GM12878 (cell line): ENCODE measurements at regions not wholly inside any gene's neighbourhood (a gene's known extent, or its start where the extent isn't known, plus 50 kb on each side); places are given as distances from the start of the nearest gene placed in this dataset.

ENCODE experiments used
- BCL11A ChIP-seq: IDR thresholded peaks from 2 replicates; pipeline ENCODE4 v1.6.1; 2011; ENCODE audit warnings: low read depth, low read length
- CBX3 ChIP-seq: fragments of 200-600 bp; sonication (generic); IDR thresholded peaks from 2 replicates; pipeline ENCODE4 v1.6.1; 2016; ENCODE audit warnings: low read depth, borderline replicate concordance
- CHD1 ChIP-seq: IDR thresholded peaks from 2 replicates; pipeline ENCODE4 v1.6.1; 2012; ENCODE audit warnings: low read depth, low read length, improper control_type of control experiment
- E4F1 ChIP-seq: fragments of 450-650 bp; IDR thresholded peaks from 2 replicates; pipeline ENCODE4 v1.6.1; 2018; ENCODE audit warnings: borderline replicate concordance, mild to moderate bottlenecking; ENCODE audit not compliant: partially characterized antibody
- HDGF ChIP-seq: fragments of 450-650 bp; IDR thresholded peaks from 2 replicates; pipeline ENCODE4 v1.6.1; 2016; ENCODE audit warnings: antibody characterized with exemption
- JUNB ChIP-seq: IDR thresholded peaks from 2 replicates; pipeline ENCODE4 v1.6.1; 2016; ENCODE audit warnings: antibody characterized with exemption, mild to moderate bottlenecking
- NFYB ChIP-seq: IDR thresholded peaks from 2 replicates; pipeline ENCODE4 v1.6.1; 2011; ENCODE audit warnings: low read depth, mild to moderate bottlenecking, low read length, improper control_type of control experiment, moderate library complexity; ENCODE audit not compliant: insufficient read depth
- PAX5 ChIP-seq: IDR thresholded peaks from 2 replicates; pipeline ENCODE4 v1.6.1; 2011; ENCODE audit warnings: low read depth, low read length, borderline replicate concordance
- RUNX3 ChIP-seq: IDR thresholded peaks from 2 replicates; pipeline ENCODE4 v1.6.1; 2012; ENCODE audit warnings: low read length, inconsistent platforms
- STAT3 ChIP-seq: IDR thresholded peaks from 2 replicates; pipeline ENCODE4 v1.6.1; 2011; ENCODE audit warnings: low read depth, low read length, improper control_type of control experiment
- TBL1XR1 ChIP-seq: IDR thresholded peaks from 2 replicates; pipeline ENCODE4 v1.6.1; 2012; ENCODE audit warnings: low read depth, low read length, improper control_type of control experiment
- ZNF24 ChIP-seq: fragments of 450-650 bp; IDR thresholded peaks from 2 replicates; pipeline ENCODE4 v1.6.1; 2017; ENCODE audit warnings: antibody characterized with exemption, mild to moderate bottlenecking
- ZNF592 ChIP-seq: fragments of 450-650 bp; IDR thresholded peaks from 2 replicates; pipeline ENCODE4 v1.6.1; 2017; ENCODE audit warnings: mild to moderate bottlenecking, moderate library complexity
- TF ChIP-seq, protein P1 (sequence below): fragments of 450-650 bp; IDR thresholded peaks from 2 replicates; pipeline ENCODE4 v1.6.1; 2014; ENCODE audit warnings: mild to moderate bottlenecking
- TF ChIP-seq, protein P2 (sequence below): fragments of 450-650 bp; IDR thresholded peaks from 2 replicates; pipeline ENCODE4 v1.6.1; 2016; ENCODE audit warnings: mild to moderate bottlenecking, moderate library complexity, borderline replicate concordance
- TF ChIP-seq, protein P3 (sequence below): fragments of 450-650 bp; IDR thresholded peaks from 2 replicates; pipeline ENCODE4 v1.6.1; 2016; ENCODE audit warnings: mild to moderate bottlenecking

- no peak for TF ChIP-seq ZNF592
- TF ChIP-seq, protein P1, sequence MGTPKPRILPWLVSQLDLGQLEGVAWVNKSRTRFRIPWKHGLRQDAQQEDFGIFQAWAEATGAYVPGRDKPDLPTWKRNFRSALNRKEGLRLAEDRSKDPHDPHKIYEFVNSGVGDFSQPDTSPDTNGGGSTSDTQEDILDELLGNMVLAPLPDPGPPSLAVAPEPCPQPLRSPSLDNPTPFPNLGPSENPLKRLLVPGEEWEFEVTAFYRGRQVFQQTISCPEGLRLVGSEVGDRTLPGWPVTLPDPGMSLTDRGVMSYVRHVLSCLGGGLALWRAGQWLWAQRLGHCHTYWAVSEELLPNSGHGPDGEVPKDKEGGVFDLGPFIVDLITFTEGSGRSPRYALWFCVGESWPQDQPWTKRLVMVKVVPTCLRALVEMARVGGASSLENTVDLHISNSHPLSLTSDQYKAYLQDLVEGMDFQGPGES = no peak
- TF ChIP-seq PAX5 = peak; percentile 73; the same call in 1 of the 2 replicates
- TF ChIP-seq BCL11A = peak; percentile 85
- no peak for TF ChIP-seq HDGF
- no peak for TF ChIP-seq JUNB
- TF ChIP-seq CBX3 = no peak
- TF ChIP-seq, protein P2, sequence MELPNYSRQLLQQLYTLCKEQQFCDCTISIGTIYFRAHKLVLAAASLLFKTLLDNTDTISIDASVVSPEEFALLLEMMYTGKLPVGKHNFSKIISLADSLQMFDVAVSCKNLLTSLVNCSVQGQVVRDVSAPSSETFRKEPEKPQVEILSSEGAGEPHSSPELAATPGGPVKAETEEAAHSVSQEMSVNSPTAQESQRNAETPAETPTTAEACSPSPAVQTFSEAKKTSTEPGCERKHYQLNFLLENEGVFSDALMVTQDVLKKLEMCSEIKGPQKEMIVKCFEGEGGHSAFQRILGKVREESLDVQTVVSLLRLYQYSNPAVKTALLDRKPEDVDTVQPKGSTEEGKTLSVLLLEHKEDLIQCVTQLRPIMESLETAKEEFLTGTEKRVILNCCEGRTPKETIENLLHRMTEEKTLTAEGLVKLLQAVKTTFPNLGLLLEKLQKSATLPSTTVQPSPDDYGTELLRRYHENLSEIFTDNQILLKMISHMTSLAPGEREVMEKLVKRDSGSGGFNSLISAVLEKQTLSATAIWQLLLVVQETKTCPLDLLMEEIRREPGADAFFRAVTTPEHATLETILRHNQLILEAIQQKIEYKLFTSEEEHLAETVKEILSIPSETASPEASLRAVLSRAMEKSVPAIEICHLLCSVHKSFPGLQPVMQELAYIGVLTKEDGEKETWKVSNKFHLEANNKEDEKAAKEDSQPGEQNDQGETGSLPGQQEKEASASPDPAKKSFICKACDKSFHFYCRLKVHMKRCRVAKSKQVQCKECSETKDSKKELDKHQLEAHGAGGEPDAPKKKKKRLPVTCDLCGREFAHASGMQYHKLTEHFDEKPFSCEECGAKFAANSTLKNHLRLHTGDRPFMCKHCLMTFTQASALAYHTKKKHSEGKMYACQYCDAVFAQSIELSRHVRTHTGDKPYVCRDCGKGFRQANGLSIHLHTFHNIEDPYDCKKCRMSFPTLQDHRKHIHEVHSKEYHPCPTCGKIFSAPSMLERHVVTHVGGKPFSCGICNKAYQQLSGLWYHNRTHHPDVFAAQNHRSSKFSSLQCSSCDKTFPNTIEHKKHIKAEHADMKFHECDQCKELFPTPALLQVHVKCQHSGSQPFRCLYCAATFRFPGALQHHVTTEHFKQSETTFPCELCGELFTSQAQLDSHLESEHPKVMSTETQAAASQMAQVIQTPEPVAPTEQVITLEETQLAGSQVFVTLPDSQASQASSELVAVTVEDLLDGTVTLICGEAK = no peak
- no peak for TF ChIP-seq E4F1
- no peak for TF ChIP-seq CHD1
- TF ChIP-seq STAT3 = 0 out of 2 replicates have a peak, but pooled peaks have one; percentile 62
- TF ChIP-seq, protein P3, sequence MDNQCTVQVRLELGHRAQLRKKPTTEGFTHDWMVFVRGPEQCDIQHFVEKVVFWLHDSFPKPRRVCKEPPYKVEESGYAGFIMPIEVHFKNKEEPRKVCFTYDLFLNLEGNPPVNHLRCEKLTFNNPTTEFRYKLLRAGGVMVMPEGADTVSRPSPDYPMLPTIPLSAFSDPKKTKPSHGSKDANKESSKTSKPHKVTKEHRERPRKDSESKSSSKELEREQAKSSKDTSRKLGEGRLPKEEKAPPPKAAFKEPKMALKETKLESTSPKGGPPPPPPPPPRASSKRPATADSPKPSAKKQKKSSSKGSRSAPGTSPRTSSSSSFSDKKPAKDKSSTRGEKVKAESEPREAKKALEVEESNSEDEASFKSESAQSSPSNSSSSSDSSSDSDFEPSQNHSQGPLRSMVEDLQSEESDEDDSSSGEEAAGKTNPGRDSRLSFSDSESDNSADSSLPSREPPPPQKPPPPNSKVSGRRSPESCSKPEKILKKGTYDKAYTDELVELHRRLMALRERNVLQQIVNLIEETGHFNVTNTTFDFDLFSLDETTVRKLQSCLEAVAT = peak; percentile 36; the same call in 1 of the 2 replicates
- 0 out of 2 replicates have a peak, but pooled peaks have one; percentile 46 for TF ChIP-seq TBL1XR1
- TF ChIP-seq NFYB = no peak
- peak; percentile 78 for TF ChIP-seq RUNX3
- TF ChIP-seq ZNF24 = peak; percentile 53; the same call in 1 of the 2 replicates
These were observed 55.3 kb upstream of the CD44 start (continued) for GRCh38 chr11:35083431-35084238.
